IMR-90 (cell line): ENCODE measurements at regions not wholly inside any gene's neighbourhood (a gene's known extent, or its start where the extent isn't known, plus 50 kb on each side); places are given as distances from the start of the nearest gene placed in this dataset.

ENCODE experiments used
- ATAC-seq: fragments of 200-7000 bp; cut with Tn5 transposase; 2 replicates; pipeline ENCODE4 v1.9.1; 2020; ENCODE audit warnings: low read depth, mild to moderate bottlenecking, moderate library complexity
- BruUV-seq: library from RNA; stranded (reverse); fragments of 400-500 nt; replicated peaks from 2 replicates; lab custom pipeline; 2021; lab: Mats Ljungman, UMichigan
- CTCF ChIA-PET: fragments of 300-600 bp; formaldehyde crosslinking; extraction: SDS; loops from one replicate; lab custom pipeline; 2021; ENCODE audit warnings: antibody characterized with exemption; lab: Yijun Ruan, JAX
- POLR2A ChIA-PET: fragments of 300-600 bp; sonication (Branson Sonifier 250); formaldehyde crosslinking; loops from one replicate; lab custom pipeline; 2022; ENCODE audit warnings: antibody characterized with exemption; ENCODE audit not compliant: unreplicated experiment; lab: Charles Lee
- DNase-seq: peaks from one replicate; pipeline ENCODE4 v3.0.0; 2013
- H2AFZ ChIP-seq: replicated peaks from 2 replicates; pipeline ENCODE3; 2013; ENCODE audit warnings: low read length, mild to moderate bottlenecking; ENCODE audit not compliant: poor library complexity
- H2AK5ac ChIP-seq: 2 replicates; pipeline ENCODE4 v1.6.1; 2013; ENCODE audit warnings: low read depth, low read length, inconsistent platforms
- H2AK9ac ChIP-seq: replicated peaks from 2 replicates; pipeline ENCODE3; 2013; ENCODE audit warnings: mild to moderate bottlenecking, low read depth, low read length, moderate library complexity; ENCODE audit not compliant: poor library complexity
- H2BK120ac ChIP-seq: 2 replicates; pipeline ENCODE4 v1.6.1; 2013; ENCODE audit warnings: low read depth, low read length, inconsistent platforms
- H2BK15ac ChIP-seq: 3 replicates; pipeline ENCODE4 v1.6.1; 2013; ENCODE audit warnings: low read depth, low read length, inconsistent platforms
- H2BK20ac ChIP-seq: 2 replicates; pipeline ENCODE4 v1.6.1; 2013; ENCODE audit warnings: low read depth, mild to moderate bottlenecking, inconsistent platforms, low read length, moderate library complexity
- H2BK5ac ChIP-seq: 2 replicates; pipeline ENCODE4 v1.6.1; 2013; ENCODE audit warnings: mild to moderate bottlenecking, low read depth, low read length, inconsistent platforms; ENCODE audit not compliant: poor library complexity, severe bottlenecking
- H3K14ac ChIP-seq: replicated peaks from 2 replicates; pipeline ENCODE4 v1.6.1; 2013; ENCODE audit warnings: low read depth, low read length, inconsistent platforms
- H3K18ac ChIP-seq: 2 replicates; pipeline ENCODE4 v1.6.1; 2013; ENCODE audit warnings: low read depth, low read length, control low read depth
- H3K23ac ChIP-seq: 2 replicates; pipeline ENCODE4 v1.6.1; 2013; ENCODE audit warnings: low read depth, low read length, inconsistent platforms
- H3K27ac ChIP-seq: 2 replicates; pipeline ENCODE4 v1.5.1; 2013; ENCODE audit warnings: mild to moderate bottlenecking, control low read depth, low read length; ENCODE audit not compliant: insufficient read depth
- H3K27me3 ChIP-seq: 2 replicates; pipeline ENCODE4 v1.6.1; 2013; ENCODE audit warnings: low read length; ENCODE audit not compliant: control insufficient read depth, insufficient read depth
- H3K36me3 ChIP-seq: 2 replicates; pipeline ENCODE4 v1.6.1; 2013; ENCODE audit warnings: low read length, mixed read lengths; ENCODE audit not compliant: control insufficient read depth, insufficient read depth
- H3K4ac ChIP-seq: 2 replicates; pipeline ENCODE4 v1.6.1; 2013; ENCODE audit warnings: low read depth, low read length, inconsistent platforms
- H3K4me1 ChIP-seq: 2 replicates; pipeline ENCODE4 v1.6.1; 2013; ENCODE audit warnings: low read length, mixed read lengths; ENCODE audit not compliant: control insufficient read depth, insufficient read depth
- H3K4me2 ChIP-seq: 2 replicates; pipeline ENCODE4 v1.6.1; 2013; ENCODE audit warnings: low read depth, mild to moderate bottlenecking, control low read depth, low read length, moderate library complexity
- H3K4me3 ChIP-seq: 2 replicates; pipeline ENCODE4 v1.5.1; 2013; ENCODE audit warnings: low read depth, mild to moderate bottlenecking, control low read depth, low read length, moderate library complexity; ENCODE audit not compliant: insufficient read depth
- H3K56ac ChIP-seq: 2 replicates; pipeline ENCODE4 v1.6.1; 2013; ENCODE audit warnings: low read length, inconsistent platforms; ENCODE audit not compliant: insufficient read depth; ENCODE audit errors: extremely low read depth
- H3K79me1 ChIP-seq, 2 experiments: 2 replicates each; pipeline ENCODE4 v1.6.1; 2013; ENCODE audit warnings: low read length in 2 of 2, inconsistent platforms in 1 of 2, low read depth in 1 of 2
- H3K9ac ChIP-seq: 2 replicates; pipeline ENCODE4 v1.6.1; 2013; ENCODE audit warnings: low read depth, low read length, control low read depth
- H3K9me1 ChIP-seq: 2 replicates; pipeline ENCODE4 v1.6.1; 2013; ENCODE audit warnings: low read length, inconsistent platforms; ENCODE audit not compliant: insufficient read depth
- H3K9me3 ChIP-seq: 2 replicates; pipeline ENCODE4 v1.6.1; 2013; ENCODE audit warnings: low read length; ENCODE audit not compliant: control insufficient read depth, insufficient read depth
- H4K20me1 ChIP-seq: 2 replicates; pipeline ENCODE4 v1.6.1; 2013; ENCODE audit warnings: low read length, inconsistent platforms; ENCODE audit not compliant: insufficient read depth
- H4K5ac ChIP-seq: 2 replicates; pipeline ENCODE4 v1.6.1; 2013; ENCODE audit warnings: mild to moderate bottlenecking, low read depth, low read length, control low read depth
- H4K8ac ChIP-seq, 2 experiments: 2 replicates each; pipeline ENCODE4 v1.6.1; 2013; ENCODE audit warnings: low read depth in 2 of 2, low read length in 2 of 2, control low read depth in 1 of 2, inconsistent platforms in 1 of 2
- H4K91ac ChIP-seq: 2 replicates; pipeline ENCODE4 v1.6.1; 2013; ENCODE audit warnings: low read depth, low read length, inconsistent platforms; ENCODE audit not compliant: insufficient read depth
- BHLHE40 ChIP-seq: fragments of 150-350 bp; IDR thresholded peaks from 2 replicates; pipeline ENCODE4 v1.6.1; 2016; ENCODE audit warnings: mild to moderate bottlenecking, low read depth, low read length
- CEBPB ChIP-seq: IDR thresholded peaks from 2 replicates; pipeline ENCODE4 v1.6.1; 2012; ENCODE audit warnings: low read depth, low read length, improper control_type of control experiment
- CTCF ChIP-seq: conservative IDR thresholded peaks from 2 replicates; pipeline ENCODE4 v1.5.1; 2012; ENCODE audit warnings: mild to moderate bottlenecking, low read depth, low read length, improper control_type of control experiment
- ELK1 ChIP-seq: fragments of 150-350 bp; IDR thresholded peaks from 2 replicates; pipeline ENCODE4 v1.6.1; 2016; ENCODE audit warnings: low read depth, mild to moderate bottlenecking, low read length, moderate library complexity, borderline replicate concordance
- MAFK ChIP-seq: IDR thresholded peaks from 2 replicates; pipeline ENCODE4 v1.6.1; 2012; ENCODE audit warnings: low read depth, low read length, improper control_type of control experiment
- NFE2L2 ChIP-seq: fragments of 150-350 bp; IDR thresholded peaks from 2 replicates; pipeline ENCODE4 v1.6.1; 2016; ENCODE audit warnings: low read depth, mild to moderate bottlenecking, low read length
- POLR2A ChIP-seq: IDR thresholded peaks from 2 replicates; pipeline ENCODE4 v1.6.1; 2012; ENCODE audit warnings: mild to moderate bottlenecking, low read depth, low read length
- RCOR1 ChIP-seq: IDR thresholded peaks from 2 replicates; pipeline ENCODE4 v1.6.1; 2012; ENCODE audit warnings: mild to moderate bottlenecking, low read length, improper control_type of control experiment; ENCODE audit not compliant: insufficient replicate concordance
- RFX5 ChIP-seq: IDR thresholded peaks from 2 replicates; pipeline ENCODE4 v1.8.0; 2012; ENCODE audit warnings: low read depth, mild to moderate bottlenecking, low read length, moderate library complexity
- USF2 ChIP-seq: fragments of 150-350 bp; IDR thresholded peaks from 2 replicates; pipeline ENCODE4 v1.6.1; 2017; ENCODE audit warnings: mild to moderate bottlenecking, antibody characterized with exemption, low read length, low read depth
- WGBS, 2 experiments: methylation state at CpG; one replicate each; pipeline versions ENCODE4 v1.1.5 to v1.1.7; 2013; ENCODE audit warnings: missing lambda C conversion rate in 2 of 2; ENCODE audit not compliant: insufficient read length in 1 of 2; ENCODE audit errors: extremely low coverage in 2 of 2; 5-methylcytosine and 5-hydroxymethylcytosine counted together
- dilution Hi-C: fragments of 300-500 bp; cut with HindIII; formaldehyde crosslinking; loops from one replicate; pipeline ENCODE4 v1.14.3; 2018; ENCODE audit warnings: low sequenced_read_pairs; ENCODE audit not compliant: unreplicated experiment
- in situ Hi-C: fragments of 300-500 bp; cut with MboI; formaldehyde crosslinking; loops from 3 replicates; pipeline ENCODE4 v1.14.3; 2019; ENCODE audit warnings: low sequenced_read_pairs, inconsistent platforms, mixed read lengths
- intact Hi-C: fragments of 100-400 bp; cut with micrococcal nuclease; formaldehyde crosslinking; loops from 2 replicates; pipeline ENCODE4 v1.10.0; 2022

- ATAC-seq, result no peak
- Histone ChIP-seq H3K36me3 (no peaks in the 10 kb centered on the region), H4K91ac (no peak overlapping the region), H3K56ac (no peak overlapping the region), H2BK5ac (no peak overlapping the region), H2BK15ac (no peak overlapping the region), H3K4ac (no peak overlapping the region), H3K4me2 (no peak overlapping the region), H2AFZ (no peak overlapping the region), H3K9me3 (peaks cover 2% of the 10 kb centered on the region; the same call in 1 of the 2 replicates), H3K4me3 (no peak overlapping the region), H3K4me1 (no peaks in the 10 kb centered on the region), H3K27ac (no peak overlapping the region), H2BK120ac (no peak overlapping the region), H2AK5ac (no peak overlapping the region), H3K9me1 (no peaks in the 10 kb centered on the region), H3K27me3 (no peaks in the 10 kb centered on the region), H3K9ac (no peak overlapping the region), H2AK9ac (no peak overlapping the region), H4K8ac (no peak overlapping the region), H2BK20ac (no peak overlapping the region), H3K23ac (no peak overlapping the region), H3K14ac (no peak overlapping the region), H4K20me1 (no peaks in the 10 kb centered on the region), H3K79me1 (no peaks in the 10 kb centered on the region), H3K18ac (no peak overlapping the region), H4K5ac (no peak overlapping the region)
- in situ Hi-C loops (no loop called here), dilution Hi-C loops (no loop called here), intact Hi-C loops (no loop called here)
- no TSS peak for BruUV-seq
- TF ChIP-seq MAFK (no peak), ELK1 (no peak), BHLHE40 (no peak), RCOR1 (no peak), RFX5 (no peak), CTCF (no peak), CEBPB (no peak), NFE2L2 (no peak), POLR2A (no peak), USF2 (no peak)
- ChIA-PET CTCF (no interaction called here), POLR2A (no interaction called here)
- WGBS, 2 experiments, result no CpG with 5 or more reads among the region's 2 CpGs
- no peak for DNase-seq
Observed at GRCh38 chr3:5707794-5708193, 520.3 kb downstream of the EDEM1 start.
